Right atrium auricular region (tissue), 2 donors: ENCODE measurements at regions not wholly inside any gene's neighbourhood (a gene's known extent, or its start where the extent isn't known, plus 50 kb on each side); places are given as distances from the start of the nearest gene placed in this dataset.

Source experiments
- DNase-seq: peaks from one replicate; pipeline ENCODE4 v3.0.0-alpha.2; 2019; ENCODE audit warnings: low spot score
- H3K27ac ChIP-seq, 2 donors: fragments of 200-600 bp; sonication (generic); 1 replicate in 1 of 2; 2 replicates in 1 of 2; pipeline ENCODE4 v1.5.1; 2016 to 2019
- H3K27me3 ChIP-seq, 2 donors: fragments of 200-600 bp; sonication (generic); one replicate each; pipeline versions ENCODE4 v1.5.1 to v1.6.0; 2017 to 2019
- H3K36me3 ChIP-seq: fragments of 200-600 bp; sonication (generic); one replicate; pipeline ENCODE4 v1.5.1; 2016
- H3K4me1 ChIP-seq, 2 donors: fragments of 200-600 bp; sonication (generic); one replicate each; pipeline versions ENCODE4 v1.5.1 to v1.6.0; 2017 to 2019
- H3K4me3 ChIP-seq, 2 donors: fragments of 200-600 bp; sonication (generic); 1 replicate in 1 of 2; 2 replicates in 1 of 2; pipeline ENCODE4 v1.5.1; 2017 to 2019; ENCODE audit warnings: mild to moderate bottlenecking in 1 of 2, moderate library complexity in 1 of 2
- H3K9me3 ChIP-seq, 2 donors: fragments of 200-600 bp; sonication (generic); one replicate each; pipeline ENCODE4 v1.5.1; 2019
- CTCF ChIP-seq, 2 donors: fragments of 200-600 bp; sonication (generic); IDR thresholded peaks; one replicate each; pipeline ENCODE4 v1.5.1; 2019; ENCODE audit warnings: antibody characterized with exemption in 2 of 2

- no peak for TF ChIP-seq CTCF (IDR thresholded peaks at IDR 0.05)
- DNase-seq: no peak
- H3K27me3 ChIP-seq: no peaks in the 10 kb centered on the region
- H3K9me3 ChIP-seq: no peaks in the 10 kb centered on the region
- no peak overlapping the region for H3K27ac ChIP-seq
- no peaks in the 10 kb centered on the region for H3K4me1 ChIP-seq
- no peak overlapping the region for H3K4me3 ChIP-seq
- H3K36me3 ChIP-seq: no peaks in the 10 kb centered on the region
Measured at GRCh38 chr15:70492240-70493177, 270.8 kb downstream of the UACA start.

- Histone ChIP-seq H3K4me3 (no peak overlapping the region), H3K9me3 (no peaks in the 10 kb centered on the region), H3K4me1 (no peaks in the 10 kb centered on the region), H3K27ac (no peak overlapping the region), H3K36me3 (no peaks in the 10 kb centered on the region), H3K27me3 (no peaks in the 10 kb centered on the region)
- TF ChIP-seq CTCF (IDR thresholded peaks at IDR 0.05): no peak
- no peak for DNase-seq
Measured at GRCh38 chr15:70491641-70492040, 271.7 kb downstream of the UACA start.

GRCh38 chr15:70491201-70491621, 272.1 kb downstream of the UACA start:
- H3K9me3 ChIP-seq: no peaks in the 10 kb centered on the region
- no peak for DNase-seq
- no peak overlapping the region for H3K4me3 ChIP-seq
- no peaks in the 10 kb centered on the region for H3K27me3 ChIP-seq
- no peaks in the 10 kb centered on the region for H3K4me1 ChIP-seq
- H3K36me3 ChIP-seq: no peaks in the 10 kb centered on the region
- no peak overlapping the region for H3K27ac ChIP-seq
- TF ChIP-seq CTCF (IDR thresholded peaks at IDR 0.05): no peak

- no peaks in the 10 kb centered on the region for H3K36me3 ChIP-seq
- no peak for DNase-seq
- no peaks in the 10 kb centered on the region for H3K27me3 ChIP-seq
- no peak overlapping the region for H3K27ac ChIP-seq
- H3K4me3 ChIP-seq: no peak overlapping the region
- no peaks in the 10 kb centered on the region for H3K4me1 ChIP-seq
- no peaks in the 10 kb centered on the region for H3K9me3 ChIP-seq
- no peak for TF ChIP-seq CTCF (IDR thresholded peaks at IDR 0.05)
Measured at GRCh38 chr15:70490838-70491155, 272.6 kb downstream of the UACA start.

GRCh38 chr15:70490148-70490837, 273.1 kb downstream of the UACA start:
- Histone ChIP-seq H3K9me3 (no peaks in the 10 kb centered on the region), H3K4me1 (no peaks in the 10 kb centered on the region), H3K36me3 (no peaks in the 10 kb centered on the region), H3K27me3 (no peaks in the 10 kb centered on the region), H3K27ac (no peak overlapping the region), H3K4me3 (no peak overlapping the region)
- DNase-seq: no peak
- no peak for TF ChIP-seq CTCF (IDR thresholded peaks at IDR 0.05)
